ENCODE measurements at regions not wholly inside any gene's neighbourhood (a gene's known extent, or its start where the extent isn't known, plus 50 kb on each side); places are given as distances from the start of the nearest gene placed in this dataset.

GRCh38 chr6:126633373-126633772 is 293.5 kb downstream of the CENPW start:
- TF ChIP-seq CTCF (IDR thresholded peaks at IDR 0.05; ENCODE audit: low read length) (no peak), EZH2 (optimal IDR thresholded peaks at IDR 0.05; ENCODE audit: low read depth, low read length) (no peak), EZH2phosphoT487 (IDR thresholded peaks at IDR 0.05; ENCODE audit: low read length) (no peak)
